Hepatocyte (in vitro differentiated cells): ENCODE measurements at regions not wholly inside any gene's neighbourhood (a gene's known extent, or its start where the extent isn't known, plus 50 kb on each side); places are given as distances from the start of the nearest gene placed in this dataset.

Source experiments
- CTCF ChIP-seq: fragments of 200-600 bp; sonication (generic); IDR thresholded peaks from 2 replicates; pipeline ENCODE4 v1.5.1; 2016; ENCODE audit warnings: antibody characterized with exemption, mild to moderate bottlenecking; ENCODE audit not compliant: poor library complexity
- EZH2 ChIP-seq: fragments of 200-600 bp; sonication (generic); IDR thresholded peaks from 2 replicates; pipeline ENCODE4 v1.6.1; 2016; ENCODE audit warnings: antibody characterized with exemption, mild to moderate bottlenecking, borderline replicate concordance
- EZH2phosphoT487 ChIP-seq: fragments of 200-600 bp; sonication (generic); IDR thresholded peaks from one replicate; pipeline ENCODE4 v1.6.1; 2018; ENCODE audit warnings: antibody characterized with exemption, mild to moderate bottlenecking, low read depth, moderate library complexity; ENCODE audit not compliant: unreplicated experiment, severe bottlenecking

DNA sequence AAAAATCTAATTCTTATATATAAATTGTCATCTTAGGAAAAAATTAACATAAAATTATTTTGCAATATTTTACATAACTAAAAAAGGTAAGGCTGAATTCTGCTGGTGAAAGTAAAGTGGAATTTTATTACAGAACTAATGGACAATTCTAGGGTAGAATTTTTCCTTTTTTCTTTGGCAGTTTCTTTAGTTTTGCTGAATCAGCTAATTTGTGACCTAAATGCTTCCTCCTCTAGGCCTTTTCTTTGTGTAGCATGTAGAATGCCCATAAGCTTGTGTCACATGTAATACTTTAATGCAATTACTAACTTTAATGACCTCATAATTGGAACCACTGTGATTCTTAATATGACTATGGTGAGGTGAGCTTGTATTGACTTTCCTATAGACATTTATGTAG, 1378.4 kb upstream of the ADGRL4 start:
- TF ChIP-seq CTCF (no peak), EZH2 (no peak), EZH2phosphoT487 (no peak)
